ENCODE measurements at regions not wholly inside any gene's neighbourhood (a gene's known extent, or its start where the extent isn't known, plus 50 kb on each side); places are given as distances from the start of the nearest gene placed in this dataset.

GRCh38 chr16:76964464-76965154, 226.4 kb upstream of the MON1B start:
- Histone ChIP-seq H3K18ac (ENCODE audit: low read depth in 1 of 2, low read length in 2 of 2) (no peak overlapping the region), H2BK120ac (ENCODE audit: low read depth, low read length) (no peak overlapping the region), H3K4me2 (ENCODE audit: low read length, poor library complexity, severe bottlenecking) (no peak overlapping the region), H2BK12ac (ENCODE audit: low read length in 2 of 2) (no peak overlapping the region), H3K4ac (ENCODE audit: low read depth in 1 of 2, low read length in 2 of 2) (no peak overlapping the region), H3K23ac (ENCODE audit: low read length in 2 of 2) (no peak overlapping the region), H3K27ac (ENCODE audit: low read length, poor library complexity, severe bottlenecking) (no peak overlapping the region), H3K14ac (ENCODE audit: low read length in 2 of 2) (no peak overlapping the region), H4K8ac (ENCODE audit: low read length) (no peak overlapping the region), H2BK15ac (ENCODE audit: low read depth, poor library complexity, severe bottlenecking) (no peak overlapping the region), H3K27me3 (ENCODE audit: control insufficient read depth in 1 of 2, insufficient read depth in 1 of 2, low read length in 2 of 2) (no peaks in the 10 kb centered on the region), H2AK5ac (ENCODE audit: low read length, severe bottlenecking) (peak overlapping the region; percentile 46), H2BK5ac (ENCODE audit: low read depth, low read length, poor library complexity, severe bottlenecking) (no peak overlapping the region), H3K9ac (ENCODE audit: low read length) (no peak overlapping the region), H3K4me3 (ENCODE audit: insufficient read depth in 1 of 2, low read depth in 1 of 2, low read length in 2 of 2) (no peak overlapping the region), H2AFZ (ENCODE audit: low read depth, low read length) (no peak overlapping the region), H3K9me3 (ENCODE audit: control insufficient read depth, low read length) (no peaks in the 10 kb centered on the region), H4K91ac (ENCODE audit: low read length) (no peak overlapping the region), H3K36me3 (ENCODE audit: control insufficient read depth in 1 of 2, insufficient read depth in 2 of 2, low read depth in 1 of 2, low read length in 2 of 2) (no peaks in the 10 kb centered on the region), H3K79me1 (replicated peaks; ENCODE audit: low read length, poor library complexity, severe bottlenecking) (no peaks in the 10 kb centered on the region), H3K4me1 (ENCODE audit: control insufficient read depth, insufficient read depth, low read depth, low read length) (peaks cover 2% of the 10 kb centered on the region)
- 85% methylated on average over 2 of the region's 2 CpGs for WGBS
- DNase-seq, result no peak

GRCh38 chr16:76970087-76970744, 220.8 kb upstream of the MON1B start:
- Histone ChIP-seq H3K14ac (ENCODE audit: low read length in 2 of 2) (no peak overlapping the region), H3K18ac (ENCODE audit: low read depth in 1 of 2, low read length in 2 of 2) (no peak overlapping the region), H3K4me2 (ENCODE audit: low read length, poor library complexity, severe bottlenecking) (no peak overlapping the region), H3K9ac (ENCODE audit: low read length) (no peak overlapping the region), H3K4me1 (ENCODE audit: control insufficient read depth, insufficient read depth, low read depth, low read length) (no peaks in the 10 kb centered on the region), H3K4ac (ENCODE audit: low read depth in 1 of 2, low read length in 2 of 2) (no peak overlapping the region), H3K27ac (ENCODE audit: low read length, poor library complexity, severe bottlenecking) (peak overlapping the region; percentile 61), H4K91ac (ENCODE audit: low read length) (no peak overlapping the region), H2BK5ac (ENCODE audit: low read depth, low read length, poor library complexity, severe bottlenecking) (no peak overlapping the region), H2AK5ac (ENCODE audit: low read length, severe bottlenecking) (no peak overlapping the region), H2BK15ac (ENCODE audit: low read depth, poor library complexity, severe bottlenecking) (no peak overlapping the region), H3K23ac (ENCODE audit: low read length in 2 of 2) (no peak overlapping the region), H3K4me3 (ENCODE audit: insufficient read depth in 1 of 2, low read depth in 1 of 2, low read length in 2 of 2) (no peak overlapping the region), H3K36me3 (ENCODE audit: control insufficient read depth in 1 of 2, insufficient read depth in 2 of 2, low read depth in 1 of 2, low read length in 2 of 2) (no peaks in the 10 kb centered on the region), H2BK12ac (ENCODE audit: low read length in 2 of 2) (no peak overlapping the region), H3K9me3 (ENCODE audit: control insufficient read depth, low read length) (no peaks in the 10 kb centered on the region), H3K79me1 (replicated peaks; ENCODE audit: low read length, poor library complexity, severe bottlenecking) (no peaks in the 10 kb centered on the region), H2BK120ac (ENCODE audit: low read depth, low read length) (no peak overlapping the region), H4K8ac (ENCODE audit: low read length) (no peak overlapping the region), H2AFZ (ENCODE audit: low read depth, low read length) (no peak overlapping the region), H3K27me3 (ENCODE audit: control insufficient read depth in 1 of 2, insufficient read depth in 1 of 2, low read length in 2 of 2) (no peaks in the 10 kb centered on the region)
- DNase-seq, result no peak
- WGBS, result 85% methylated on average over 2 of the region's 5 CpGs

GRCh38 chr16:76970745-76971099, 220.3 kb upstream of the MON1B start:
- no peak overlapping the region for H3K9ac ChIP-seq (ENCODE audit: low read length)
- H2BK12ac ChIP-seq (ENCODE audit: low read length in 2 of 2), result no peak overlapping the region
- no peak overlapping the region for H3K14ac ChIP-seq (ENCODE audit: low read length in 2 of 2)
- no peak overlapping the region for H4K8ac ChIP-seq (ENCODE audit: low read length)
- no peak overlapping the region for H2BK15ac ChIP-seq (ENCODE audit: low read depth, poor library complexity, severe bottlenecking)
- no peak overlapping the region for H3K23ac ChIP-seq (ENCODE audit: low read length in 2 of 2)
- no peaks in the 10 kb centered on the region for H3K4me1 ChIP-seq (ENCODE audit: control insufficient read depth, insufficient read depth, low read depth, low read length)
- H3K4me3 ChIP-seq (ENCODE audit: insufficient read depth in 1 of 2, low read depth in 1 of 2, low read length in 2 of 2), result no peak overlapping the region
- peak overlapping the region; percentile 61 for H3K27ac ChIP-seq (ENCODE audit: low read length, poor library complexity, severe bottlenecking)
- no peak overlapping the region for H3K4me2 ChIP-seq (ENCODE audit: low read length, poor library complexity, severe bottlenecking)
- H2BK120ac ChIP-seq (ENCODE audit: low read depth, low read length), result no peak overlapping the region
- H3K36me3 ChIP-seq (ENCODE audit: control insufficient read depth in 1 of 2, insufficient read depth in 2 of 2, low read depth in 1 of 2, low read length in 2 of 2), result no peaks in the 10 kb centered on the region
- H2AFZ ChIP-seq (ENCODE audit: low read depth, low read length), result no peak overlapping the region
- no CpG with 5 or more reads among the region's 1 CpG for WGBS
- H3K9me3 ChIP-seq (ENCODE audit: control insufficient read depth, low read length), result no peaks in the 10 kb centered on the region
- H3K18ac ChIP-seq (ENCODE audit: low read depth in 1 of 2, low read length in 2 of 2), result no peak overlapping the region
- H3K79me1 ChIP-seq (replicated peaks; ENCODE audit: low read length, poor library complexity, severe bottlenecking), result no peaks in the 10 kb centered on the region
- H2BK5ac ChIP-seq (ENCODE audit: low read depth, low read length, poor library complexity, severe bottlenecking), result no peak overlapping the region
- no peak for DNase-seq
- no peak overlapping the region for H3K4ac ChIP-seq (ENCODE audit: low read depth in 1 of 2, low read length in 2 of 2)
- no peak overlapping the region for H4K91ac ChIP-seq (ENCODE audit: low read length)
- H2AK5ac ChIP-seq (ENCODE audit: low read length, severe bottlenecking), result peak overlapping the region; percentile 80
- H3K27me3 ChIP-seq (ENCODE audit: control insufficient read depth in 1 of 2, insufficient read depth in 1 of 2, low read length in 2 of 2), result no peaks in the 10 kb centered on the region

GRCh38 chr16:76976101-76976500, 214.9 kb upstream of the MON1B start:
- Histone ChIP-seq H3K9me3 (ENCODE audit: control insufficient read depth, low read length) (no peaks in the 10 kb centered on the region), H4K8ac (ENCODE audit: low read length) (no peak overlapping the region), H3K23ac (ENCODE audit: low read length in 2 of 2) (no peak overlapping the region), H2BK120ac (ENCODE audit: low read depth, low read length) (no peak overlapping the region), H3K4me3 (ENCODE audit: insufficient read depth in 1 of 2, low read depth in 1 of 2, low read length in 2 of 2) (no peak overlapping the region), H3K4me2 (ENCODE audit: low read length, poor library complexity, severe bottlenecking) (no peak overlapping the region), H3K4me1 (ENCODE audit: control insufficient read depth, insufficient read depth, low read depth, low read length) (no peaks in the 10 kb centered on the region), H3K79me1 (replicated peaks; ENCODE audit: low read length, poor library complexity, severe bottlenecking) (no peaks in the 10 kb centered on the region), H3K18ac (ENCODE audit: low read depth in 1 of 2, low read length in 2 of 2) (no peak overlapping the region), H3K14ac (ENCODE audit: low read length in 2 of 2) (no peak overlapping the region), H3K9ac (ENCODE audit: low read length) (no peak overlapping the region), H2AFZ (ENCODE audit: low read depth, low read length) (no peak overlapping the region), H2BK12ac (ENCODE audit: low read length in 2 of 2) (no peak overlapping the region), H2AK5ac (ENCODE audit: low read length, severe bottlenecking) (no peak overlapping the region), H2BK15ac (ENCODE audit: low read depth, poor library complexity, severe bottlenecking) (no peak overlapping the region), H3K4ac (ENCODE audit: low read depth in 1 of 2, low read length in 2 of 2) (no peak overlapping the region), H2BK5ac (ENCODE audit: low read depth, low read length, poor library complexity, severe bottlenecking) (no peak overlapping the region), H3K27ac (ENCODE audit: low read length, poor library complexity, severe bottlenecking) (no peak overlapping the region), H4K91ac (ENCODE audit: low read length) (no peak overlapping the region), H3K27me3 (ENCODE audit: control insufficient read depth in 1 of 2, insufficient read depth in 1 of 2, low read length in 2 of 2) (no peaks in the 10 kb centered on the region), H3K36me3 (ENCODE audit: control insufficient read depth in 1 of 2, insufficient read depth in 2 of 2, low read depth in 1 of 2, low read length in 2 of 2) (no peaks in the 10 kb centered on the region)
- WGBS, result 67% methylated on average over 1 of the region's 3 CpGs
- DNase-seq, result no peak

Data from mesenchymal stem cell (in vitro differentiated cells and primary cell).